Astrocyte (in vitro differentiated cells and primary cell): ENCODE measurements at regions not wholly inside any gene's neighbourhood (a gene's known extent, or its start where the extent isn't known, plus 50 kb on each side); places are given as distances from the start of the nearest gene placed in this dataset.

Source experiments
- DNase-seq: peaks from one replicate; pipeline ENCODE4 v3.0.0-alpha.2; 2010; ENCODE audit warnings: low read depth
- FAIRE-seq: peaks from 2 replicates; lab custom pipeline; 2011; peaks lifted over from hg19 to GRCh38; lab: Jason Lieb, UNC
- H2AFZ ChIP-seq: 2 replicates; pipeline ENCODE4 v1.6.0; 2012; ENCODE audit warnings: low read depth, low read length, inconsistent platforms
- H3K27ac ChIP-seq: 2 replicates; pipeline ENCODE4 v1.5.1; 2011; ENCODE audit warnings: low read depth, low read length, inconsistent platforms
- H3K27me3 ChIP-seq: 2 replicates; pipeline ENCODE4 v1.6.0; 2011; ENCODE audit warnings: low read length, inconsistent platforms; ENCODE audit not compliant: insufficient read depth
- H3K36me3 ChIP-seq: 2 replicates; pipeline ENCODE4 v1.5.1; 2011; ENCODE audit warnings: low read length, inconsistent platforms; ENCODE audit not compliant: insufficient read depth
- H3K4me1 ChIP-seq: 2 replicates; pipeline ENCODE4 v1.5.1; 2011; ENCODE audit warnings: low read length, inconsistent platforms; ENCODE audit not compliant: insufficient read depth
- H3K4me2 ChIP-seq: 2 replicates; pipeline ENCODE4 v1.6.0; 2012; ENCODE audit warnings: low read length, inconsistent platforms
- H3K4me3 ChIP-seq: 2 replicates; pipeline ENCODE4 v1.5.1; 2011; ENCODE audit warnings: low read depth, mild to moderate bottlenecking, low read length, inconsistent platforms; ENCODE audit not compliant: insufficient read depth
- H3K79me2 ChIP-seq: 2 replicates; pipeline ENCODE4 v1.6.0; 2012; ENCODE audit warnings: mild to moderate bottlenecking, low read length, inconsistent platforms; ENCODE audit not compliant: insufficient read depth
- H3K9ac ChIP-seq: 2 replicates; pipeline ENCODE4 v1.6.0; 2012; ENCODE audit warnings: mild to moderate bottlenecking, low read length, inconsistent platforms
- H3K9me3 ChIP-seq: 2 replicates; pipeline ENCODE4 v1.5.1; 2012; ENCODE audit warnings: low read depth, mild to moderate bottlenecking, low read length, inconsistent platforms; ENCODE audit not compliant: insufficient read depth
- H4K20me1 ChIP-seq: 2 replicates; pipeline ENCODE4 v1.6.0; 2012; ENCODE audit warnings: low read length, inconsistent platforms; ENCODE audit not compliant: insufficient read depth
- H3K27ac Mint-ChIP-seq: one replicate; pipeline ENCODE4 v1.8.0; 2021; ENCODE audit warnings: mild to moderate bottlenecking, mixed read lengths; ENCODE audit not compliant: unreplicated experiment
- H3K27me3 Mint-ChIP-seq: one replicate; pipeline ENCODE4 v1.8.0; 2021; ENCODE audit warnings: low read depth, mixed read lengths; ENCODE audit not compliant: unreplicated experiment
- H3K36me3 Mint-ChIP-seq: one replicate; pipeline ENCODE4 v1.8.0; 2021; ENCODE audit warnings: low read depth, mixed read lengths; ENCODE audit not compliant: unreplicated experiment
- H3K4me1 Mint-ChIP-seq: one replicate; pipeline ENCODE4 v1.8.0; 2021; ENCODE audit warnings: low read depth, mixed read lengths; ENCODE audit not compliant: unreplicated experiment
- H3K4me3 Mint-ChIP-seq: one replicate; pipeline ENCODE4 v1.8.0; 2021; ENCODE audit warnings: mild to moderate bottlenecking, moderate library complexity, mixed read lengths; ENCODE audit not compliant: unreplicated experiment
- H3K9me3 Mint-ChIP-seq: one replicate; pipeline ENCODE4 v1.8.0; 2021; ENCODE audit warnings: mild to moderate bottlenecking, mixed read lengths; ENCODE audit not compliant: unreplicated experiment
- EZH2 ChIP-seq: IDR thresholded peaks from 2 replicates; pipeline ENCODE4 v1.6.1; 2012; ENCODE audit warnings: mild to moderate bottlenecking, low read length, inconsistent platforms; ENCODE audit not compliant: insufficient read depth
- TF ChIP-seq, protein P1 (sequence below): IDR thresholded peaks from 2 replicates; pipeline ENCODE4 v1.5.1; 2011; ENCODE audit warnings: low read depth, mild to moderate bottlenecking, inconsistent platforms, low read length, moderate library complexity; ENCODE audit not compliant: insufficient read depth

DNA sequence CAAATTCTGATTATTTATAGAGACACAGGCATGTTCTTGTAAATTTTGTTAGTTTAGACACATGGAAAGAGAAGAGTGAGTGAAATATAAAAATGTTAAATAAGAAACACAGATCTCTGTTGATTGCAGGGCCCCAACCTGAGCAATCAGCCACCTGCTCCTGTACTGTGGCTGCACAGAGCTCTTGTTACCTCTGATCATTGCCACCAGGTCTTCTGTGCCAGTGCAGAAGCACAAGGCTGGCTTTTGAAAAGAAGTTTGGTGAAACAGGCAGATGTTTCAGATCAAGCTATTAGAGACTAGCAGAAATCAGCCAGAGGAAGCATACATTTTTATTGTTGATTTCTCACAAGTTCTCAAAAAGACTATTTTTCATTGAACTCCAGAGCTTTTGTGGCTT, 434.1 kb upstream of the OR4E1 start:
- H3K9me3 Mint-ChIP-seq, result no peaks in the 10 kb centered on the region
- H3K27ac ChIP-seq, result no peak overlapping the region
- H3K36me3 Mint-ChIP-seq, result no peaks in the 10 kb centered on the region
- no peaks in the 10 kb centered on the region for H3K4me1 ChIP-seq
- H3K4me2 ChIP-seq, result no peak overlapping the region
- no peak overlapping the region for H3K27ac Mint-ChIP-seq
- H3K4me1 Mint-ChIP-seq, result peaks cover 6% of the 10 kb centered on the region
- no peaks in the 10 kb centered on the region for H3K79me2 ChIP-seq
- H3K27me3 Mint-ChIP-seq, result peaks cover 4% of the 10 kb centered on the region
- H3K4me3 Mint-ChIP-seq, result no peak overlapping the region
- H2AFZ ChIP-seq, result no peak overlapping the region
- no peaks in the 10 kb centered on the region for H3K9me3 ChIP-seq
- TF ChIP-seq, protein P1, sequence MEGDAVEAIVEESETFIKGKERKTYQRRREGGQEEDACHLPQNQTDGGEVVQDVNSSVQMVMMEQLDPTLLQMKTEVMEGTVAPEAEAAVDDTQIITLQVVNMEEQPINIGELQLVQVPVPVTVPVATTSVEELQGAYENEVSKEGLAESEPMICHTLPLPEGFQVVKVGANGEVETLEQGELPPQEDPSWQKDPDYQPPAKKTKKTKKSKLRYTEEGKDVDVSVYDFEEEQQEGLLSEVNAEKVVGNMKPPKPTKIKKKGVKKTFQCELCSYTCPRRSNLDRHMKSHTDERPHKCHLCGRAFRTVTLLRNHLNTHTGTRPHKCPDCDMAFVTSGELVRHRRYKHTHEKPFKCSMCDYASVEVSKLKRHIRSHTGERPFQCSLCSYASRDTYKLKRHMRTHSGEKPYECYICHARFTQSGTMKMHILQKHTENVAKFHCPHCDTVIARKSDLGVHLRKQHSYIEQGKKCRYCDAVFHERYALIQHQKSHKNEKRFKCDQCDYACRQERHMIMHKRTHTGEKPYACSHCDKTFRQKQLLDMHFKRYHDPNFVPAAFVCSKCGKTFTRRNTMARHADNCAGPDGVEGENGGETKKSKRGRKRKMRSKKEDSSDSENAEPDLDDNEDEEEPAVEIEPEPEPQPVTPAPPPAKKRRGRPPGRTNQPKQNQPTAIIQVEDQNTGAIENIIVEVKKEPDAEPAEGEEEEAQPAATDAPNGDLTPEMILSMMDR, result no peak
- TF ChIP-seq EZH2, result no peak
- no peak overlapping the region for H3K9ac ChIP-seq
- H3K4me3 ChIP-seq, result no peak overlapping the region
- H4K20me1 ChIP-seq, result no peaks in the 10 kb centered on the region
- H3K27me3 ChIP-seq, result peaks cover 2% of the 10 kb centered on the region
- DNase-seq (no peak), FAIRE-seq (no peak)
- no peaks in the 10 kb centered on the region for H3K36me3 ChIP-seq

DNA sequence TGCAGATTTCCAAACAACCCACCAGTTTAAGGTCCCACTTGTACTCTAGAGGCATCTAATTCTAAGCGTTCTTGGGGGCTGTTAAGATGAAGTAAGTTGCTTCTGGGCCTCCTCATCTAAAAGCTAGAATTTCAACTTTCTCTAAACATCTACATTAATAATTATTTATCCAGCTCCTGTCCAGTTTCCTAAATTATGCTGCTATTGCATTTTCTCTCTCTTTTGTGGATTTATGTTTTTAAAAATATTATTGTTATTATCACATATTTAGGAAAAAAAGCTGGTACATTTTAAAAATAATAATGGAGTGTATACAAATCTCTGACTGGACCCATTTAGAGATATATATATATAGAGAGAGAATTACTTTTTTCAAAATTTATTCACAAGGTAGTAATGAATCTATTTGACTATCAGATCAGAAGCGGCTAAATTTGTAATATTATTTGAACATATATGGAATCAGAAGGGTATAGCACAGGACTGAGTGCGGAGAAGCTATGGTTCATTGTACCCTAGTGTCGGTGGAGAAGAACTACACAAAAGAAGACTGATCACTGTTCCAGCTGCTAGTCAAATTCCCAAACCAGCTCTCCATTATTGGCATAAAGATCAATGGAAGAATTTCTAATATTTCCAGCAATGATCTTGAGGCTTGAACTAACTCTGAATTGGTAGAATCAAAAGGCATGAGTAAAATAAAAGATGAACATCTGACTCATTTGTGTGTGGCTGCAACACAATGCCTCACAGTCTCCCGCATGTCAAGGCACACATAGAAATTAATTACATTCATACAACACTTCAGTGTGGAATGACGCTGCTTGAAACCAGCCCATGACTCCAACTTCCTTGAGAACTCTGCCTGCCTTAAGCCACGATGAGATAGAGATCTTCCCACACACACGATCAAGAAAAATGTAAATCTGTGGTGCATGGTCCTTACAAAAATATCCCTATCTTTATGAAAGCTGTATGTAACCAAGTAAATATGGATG, 433.4 kb upstream of the OR4E1 start:
- Histone ChIP-seq H2AFZ (no peak overlapping the region), H3K9me3 (no peaks in the 10 kb centered on the region), H4K20me1 (no peaks in the 10 kb centered on the region), H3K4me2 (no peak overlapping the region), H3K27me3 (peaks cover 2% of the 10 kb centered on the region), H3K36me3 (no peaks in the 10 kb centered on the region), H3K4me1 (no peaks in the 10 kb centered on the region), H3K79me2 (no peaks in the 10 kb centered on the region), H3K9ac (no peak overlapping the region), H3K4me3 (no peak overlapping the region), H3K27ac (no peak overlapping the region)
- peaks cover under 1% of the 10 kb centered on the region for H3K27me3 Mint-ChIP-seq
- H3K4me1 Mint-ChIP-seq, result peaks cover 6% of the 10 kb centered on the region
- no peak overlapping the region for H3K27ac Mint-ChIP-seq
- no peaks in the 10 kb centered on the region for H3K9me3 Mint-ChIP-seq
- FAIRE-seq, result no peak
- no peak overlapping the region for H3K4me3 Mint-ChIP-seq
- no peaks in the 10 kb centered on the region for H3K36me3 Mint-ChIP-seq
- DNase-seq, result no peak
- no peak for TF ChIP-seq EZH2
- TF ChIP-seq, protein P1, result no peak

DNA sequence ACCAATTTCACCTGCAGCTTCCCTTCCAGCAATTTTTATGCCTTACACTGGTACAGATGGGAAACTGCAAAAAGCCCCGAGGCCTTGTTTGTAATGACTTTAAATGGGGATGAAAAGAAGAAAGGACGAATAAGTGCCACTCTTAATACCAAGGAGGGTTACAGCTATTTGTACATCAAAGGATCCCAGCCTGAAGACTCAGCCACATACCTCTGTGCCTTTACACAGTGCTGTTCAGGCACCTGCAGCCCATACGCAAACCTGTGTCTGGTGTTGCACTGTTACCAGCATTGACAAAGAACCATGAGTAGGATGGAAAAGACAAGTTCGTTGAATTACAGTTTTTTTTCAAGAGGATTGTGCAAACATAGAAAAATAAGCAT, 432.0 kb upstream of the OR4E1 start:
- DNase-seq (no peak), FAIRE-seq (no peak)
- H3K9me3 Mint-ChIP-seq, result no peaks in the 10 kb centered on the region
- H3K27me3 ChIP-seq, result peaks cover 2% of the 10 kb centered on the region
- H3K27ac ChIP-seq, result no peak overlapping the region
- no peak overlapping the region for H2AFZ ChIP-seq
- no peak overlapping the region for H3K4me3 Mint-ChIP-seq
- TF ChIP-seq, protein P1, result no peak
- TF ChIP-seq EZH2, result no peak
- H3K36me3 ChIP-seq, result no peaks in the 10 kb centered on the region
- no peak overlapping the region for H3K4me3 ChIP-seq
- no peaks in the 10 kb centered on the region for H3K9me3 ChIP-seq
- H3K36me3 Mint-ChIP-seq, result no peaks in the 10 kb centered on the region
- H3K4me1 ChIP-seq, result no peaks in the 10 kb centered on the region
- H3K79me2 ChIP-seq, result no peaks in the 10 kb centered on the region
- no peak overlapping the region for H3K9ac ChIP-seq
- H3K4me2 ChIP-seq, result no peak overlapping the region
- no peaks in the 10 kb centered on the region for H3K27me3 Mint-ChIP-seq
- H3K27ac Mint-ChIP-seq, result no peak overlapping the region
- H4K20me1 ChIP-seq, result no peaks in the 10 kb centered on the region
- peaks cover 6% of the 10 kb centered on the region for H3K4me1 Mint-ChIP-seq
